SK-N-SH (cell line): ENCODE measurements at regions not wholly inside any gene's neighbourhood (a gene's known extent, or its start where the extent isn't known, plus 50 kb on each side); places are given as distances from the start of the nearest gene placed in this dataset.

Source experiments
- CTCF ChIA-PET: fragments of 300-600, 350-600 bp; formaldehyde crosslinking; extraction: SDS; loops from one replicate; lab custom pipeline; 2021; lab: Yijun Ruan, JAX
- POLR2A ChIA-PET: fragments of 350-600 bp; sonication (Branson Sonifier 250); formaldehyde crosslinking; extraction: SDS; loops from one replicate; lab custom pipeline; 2020; ENCODE audit warnings: antibody characterized with exemption, inconsistent platforms; lab: Yijun Ruan, JAX
- DNase-seq: peaks from one replicate; pipeline ENCODE4 v3.0.0; 2012
- H2AFZ ChIP-seq: fragments of 200-600 bp; sonication (generic); 2 replicates; pipeline ENCODE4 v1.8.1; 2016; ENCODE audit warnings: antibody characterized with exemption, mild to moderate bottlenecking, low read depth
- H3F3A ChIP-seq: fragments of 200-600 bp; sonication (generic); replicated peaks from 2 replicates; pipeline ENCODE3; 2016; ENCODE audit warnings: antibody characterized with exemption, mild to moderate bottlenecking; ENCODE audit not compliant: insufficient read depth
- H3K27ac ChIP-seq, 2 experiments: fragments of 200-500 bp in 1 of 2; fragments of 200-600 bp in 1 of 2; sonication (Bioruptor generic) in 1 of 2; sonication (generic), shearing (Covaris generic) in 1 of 2; 2 replicates each; pipeline versions ENCODE4 v1.5.1 to v1.6.1; 2014 to 2016; ENCODE audit warnings: low read depth in 2 of 2, inconsistent platforms in 1 of 2, low read length in 1 of 2, mild to moderate bottlenecking in 1 of 2, mixed read lengths in 1 of 2
- H3K27me3 ChIP-seq: fragments of 200-600 bp; sonication (generic), shearing (Covaris generic); 2 replicates; pipeline ENCODE4 v1.6.1; 2016; ENCODE audit warnings: mixed run types; ENCODE audit not compliant: insufficient read depth
- H3K36me3 ChIP-seq, 2 experiments: fragments of 200-500 bp in 1 of 2; fragments of 200-600 bp in 1 of 2; sonication (Bioruptor generic) in 1 of 2; sonication (generic) in 1 of 2; replicated peaks in 1 of 2; 2 replicates each; pipeline versions ENCODE3 to v1.5.1; 2014 to 2016; ENCODE audit warnings: low read length in 1 of 2, mild to moderate bottlenecking in 1 of 2; ENCODE audit not compliant: insufficient read depth in 2 of 2, control insufficient read depth in 1 of 2
- H3K4me1 ChIP-seq, 2 experiments: fragments of 200-500 bp in 1 of 2; fragments of 200-600 bp in 1 of 2; sonication (Bioruptor generic) in 1 of 2; sonication (generic), shearing (Covaris generic) in 1 of 2; 2 replicates each; pipeline versions ENCODE4 v1.5.1 to v1.6.1; 2014 to 2016; ENCODE audit warnings: low read depth in 1 of 2, low read length in 1 of 2, mixed run types in 1 of 2; ENCODE audit not compliant: insufficient read depth in 2 of 2, control insufficient read depth in 1 of 2
- H3K4me2 ChIP-seq: fragments of 200-600 bp; sonication (generic), shearing (Covaris generic); 2 replicates; pipeline ENCODE4 v1.6.1; 2017; ENCODE audit warnings: mixed run types
- H3K4me3 ChIP-seq, 2 experiments: fragments of 200-500 bp in 1 of 2; fragments of 200-600 bp in 1 of 2; sonication (Bioruptor generic) in 1 of 2; sonication (generic), shearing (Covaris generic) in 1 of 2; 2 replicates each; pipeline versions ENCODE4 v1.5.1 to v1.8.1; 2014 to 2016; ENCODE audit warnings: low read depth in 2 of 2, inconsistent platforms in 1 of 2, low read length in 1 of 2, mild to moderate bottlenecking in 1 of 2, mixed read lengths in 1 of 2, moderate library complexity in 1 of 2
- H3K79me2 ChIP-seq: fragments of 200-600 bp; sonication (generic); 2 replicates; pipeline ENCODE4 v1.8.1; 2017; ENCODE audit warnings: mild to moderate bottlenecking; ENCODE audit not compliant: insufficient read depth
- H3K9ac ChIP-seq: fragments of 200-600 bp; sonication (generic); 2 replicates; pipeline ENCODE4 v1.6.1; 2017; ENCODE audit warnings: mixed run types
- H3K9me2 ChIP-seq: fragments of 200-600 bp; sonication (generic); 2 replicates; pipeline ENCODE4 v1.6.1; 2017; ENCODE audit warnings: mixed run types
- H3K9me3 ChIP-seq: fragments of 200-600 bp; sonication (generic); 2 replicates; pipeline ENCODE4 v1.6.1; 2017; ENCODE audit warnings: mixed run types, mild to moderate bottlenecking, moderate library complexity
- H4K20me1 ChIP-seq: fragments of 200-600 bp; sonication (generic); 2 replicates; pipeline ENCODE4 v1.6.1; 2017; ENCODE audit warnings: mild to moderate bottlenecking, mixed run types; ENCODE audit not compliant: insufficient read depth
- CHD2 ChIP-seq: fragments of 150-350 bp; IDR thresholded peaks from 2 replicates; pipeline ENCODE4 v1.6.1; 2018; ENCODE audit warnings: low read length; ENCODE audit not compliant: partially characterized antibody
- CTCF ChIP-seq: fragments of 200-600 bp; sonication (generic); IDR thresholded peaks from 2 replicates; pipeline ENCODE4 v1.6.1; 2017; ENCODE audit warnings: antibody characterized with exemption, mild to moderate bottlenecking, moderate library complexity
- EP300 ChIP-seq, 2 experiments: IDR thresholded peaks; 2 replicates each; pipeline versions ENCODE4 v1.4.0 to v1.6.1; 2012; ENCODE audit warnings: borderline replicate concordance in 1 of 2, low read depth in 1 of 2, low read length in 1 of 2
- EZH2phosphoT487 ChIP-seq: fragments of 200-600 bp; sonication (generic); IDR thresholded peaks from 2 replicates; pipeline ENCODE4 v1.6.1; 2017; ENCODE audit warnings: low read depth, mixed run types, mild to moderate bottlenecking, antibody characterized with exemption, moderate library complexity, borderline replicate concordance
- FOXJ3 ChIP-seq: sonication (generic); formaldehyde crosslinking; IDR thresholded peaks from 2 replicates; pipeline ENCODE4 v1.5.1; 2020; ENCODE audit warnings: mild to moderate bottlenecking, missing genetic modification reagents
- FOXM1 ChIP-seq: IDR thresholded peaks from 2 replicates; pipeline ENCODE4 v1.4.0; 2012; ENCODE audit warnings: low read depth, mild to moderate bottlenecking
- MAX ChIP-seq: IDR thresholded peaks from 2 replicates; pipeline ENCODE4 v1.4.0; 2012; ENCODE audit warnings: low read depth
- NFIC ChIP-seq: IDR thresholded peaks from 2 replicates; pipeline ENCODE4 v1.4.0; 2012; ENCODE audit warnings: borderline replicate concordance
- PBX3 ChIP-seq: IDR thresholded peaks from 2 replicates; pipeline ENCODE4; 2012
- POLR2AphosphoS5 ChIP-seq: IDR thresholded peaks from 2 replicates; pipeline ENCODE4 v1.6.1; 2012; ENCODE audit warnings: low read depth, low read length
- RFX5 ChIP-seq: IDR thresholded peaks from 2 replicates; pipeline ENCODE4 v1.6.1; 2012; ENCODE audit warnings: mild to moderate bottlenecking, improper control_type of control experiment, low read length
- SIN3A ChIP-seq: IDR thresholded peaks from 2 replicates; pipeline ENCODE4 v1.6.1; 2012; ENCODE audit warnings: low read depth, mild to moderate bottlenecking, low read length, moderate library complexity, borderline replicate concordance
- SMC3 ChIP-seq: IDR thresholded peaks from 2 replicates; pipeline ENCODE4 v1.6.1; 2012; ENCODE audit warnings: low read depth, low read length, improper control_type of control experiment
- TEAD4 ChIP-seq: IDR thresholded peaks from 2 replicates; pipeline ENCODE4 v1.4.0; 2012; ENCODE audit warnings: mild to moderate bottlenecking, borderline replicate concordance; ENCODE audit not compliant: insufficient read depth
- USF1 ChIP-seq: IDR thresholded peaks from 2 replicates; pipeline ENCODE4 v1.4.0; 2012; ENCODE audit warnings: low read depth, borderline replicate concordance
- USF2 ChIP-seq: fragments of 150-350 bp; IDR thresholded peaks from 2 replicates; pipeline ENCODE4 v1.6.1; 2017; ENCODE audit warnings: antibody characterized with exemption, low read length, low read depth, borderline replicate concordance
- YY1 ChIP-seq: IDR thresholded peaks from 2 replicates; pipeline ENCODE4 v1.4.0; 2012; ENCODE audit warnings: low read depth, mild to moderate bottlenecking
- ZBTB33 ChIP-seq: IDR thresholded peaks from 2 replicates; pipeline ENCODE4 v1.4.0; 2012; ENCODE audit warnings: low read depth, borderline replicate concordance
- WGBS: methylation state at CpG from one replicate; pipeline ENCODE4 v1.1.6; 2017; ENCODE audit warnings: low lambda C conversion rate; 5-methylcytosine and 5-hydroxymethylcytosine counted together

- POLR2A ChIA-PET: no interaction called here
- CTCF ChIA-PET: interaction anchor here (1.2 kb wide), 1 partner anchor 10 kb away, joined by 3 read pairs; no protein-coding TSS in a partner anchor
- H3K27ac ChIP-seq: no peak overlapping the region
- no peaks in the 10 kb centered on the region for H3K36me3 ChIP-seq
- H3K4me3 ChIP-seq: no peak overlapping the region
- H3K4me2 ChIP-seq: no peak overlapping the region
- no peaks in the 10 kb centered on the region for H3K79me2 ChIP-seq
- peaks cover 0 to 18% of the 10 kb centered on the region in 2 experiments; a peak in 2 of 4 replicates for H3K4me1 ChIP-seq
- H3K27me3 ChIP-seq: no peaks in the 10 kb centered on the region
- H3K9me2 ChIP-seq: no peaks in the 10 kb centered on the region
- no peaks in the 10 kb centered on the region for H3K9me3 ChIP-seq
- H3F3A ChIP-seq: no peaks in the 10 kb centered on the region
- H3K9ac ChIP-seq: no peak overlapping the region
- H2AFZ ChIP-seq: no peak overlapping the region
- 80% methylated on average over 1 of the region's 1 CpG for WGBS
- DNase-seq: no peak
- H4K20me1 ChIP-seq: no peaks in the 10 kb centered on the region
- TF ChIP-seq FOXM1 (no peak), TEAD4 (no peak), RFX5 (no peak), POLR2AphosphoS5 (no peak), YY1 (no peak), USF2 (no peak), EP300 (IDR thresholded peaks at IDR 0.05; ENCODE audit: borderline replicate concordance in 1 of 2, low read depth in 1 of 2, low read length in 1 of 2) (no peak)
- TF ChIP-seq, all 33 proteins: peak for 0
These were observed 96.2 kb upstream of the PDE3A start for GRCh38 chr12:20272161-20272560.

GRCh38 chr12:20272801-20273200 lies 95.5 kb upstream of the PDE3A start:
- H3K9me2 ChIP-seq: no peaks in the 10 kb centered on the region
- no peaks in the 10 kb centered on the region for H3K9me3 ChIP-seq
- H3K36me3 ChIP-seq: no peaks in the 10 kb centered on the region
- H3K4me1 ChIP-seq: peaks cover 0 to 18% of the 10 kb centered on the region in 2 experiments; a peak in 2 of 4 replicates
- H3K79me2 ChIP-seq: no peaks in the 10 kb centered on the region
- no peak overlapping the region for H3K4me2 ChIP-seq
- no peaks in the 10 kb centered on the region for H3F3A ChIP-seq
- DNase-seq: no peak
- H3K9ac ChIP-seq: no peak overlapping the region
- 88% methylated on average over 2 of the region's 2 CpGs for WGBS
- H3K4me3 ChIP-seq: no peak overlapping the region
- CTCF ChIA-PET: interaction anchor here (1.2 kb wide), 1 partner anchor 11 kb away, joined by 3 read pairs; no protein-coding TSS in a partner anchor
- H4K20me1 ChIP-seq: no peaks in the 10 kb centered on the region
- no peak overlapping the region for H2AFZ ChIP-seq
- POLR2A ChIA-PET: no interaction called here
- no peak overlapping the region for H3K27ac ChIP-seq
- H3K27me3 ChIP-seq: no peaks in the 10 kb centered on the region
- TF ChIP-seq SMC3 (no peak), FOXJ3 (CRISPR knock-in tag) (no peak), CTCF (no peak), POLR2AphosphoS5 (no peak), MAX (no peak), USF1 (no peak), ZBTB33 (no peak), CHD2 (no peak), SIN3A (no peak), FOXM1 (no peak), RFX5 (no peak), NFIC (no peak), EZH2phosphoT487 (no peak), PBX3 (no peak)
